Activated CD4-positive, alpha-beta T cell treated with anti-CD3 and anti-CD28 coated beads, Interleukin-2, Interleukin-6, amounts not matched to agents 100 ng/mL and 50 ng/mL, durations not matched to agents 16 hours and 8 hours (primary cell): ENCODE measurements at regions not wholly inside any gene's neighbourhood (a gene's known extent, or its start where the extent isn't known, plus 50 kb on each side); places are given as distances from the start of the nearest gene placed in this dataset.

ENCODE experiments used
- DNase-seq: peaks from one replicate; pipeline ENCODE4 v3.0.0-alpha.2; 2020

DNA sequence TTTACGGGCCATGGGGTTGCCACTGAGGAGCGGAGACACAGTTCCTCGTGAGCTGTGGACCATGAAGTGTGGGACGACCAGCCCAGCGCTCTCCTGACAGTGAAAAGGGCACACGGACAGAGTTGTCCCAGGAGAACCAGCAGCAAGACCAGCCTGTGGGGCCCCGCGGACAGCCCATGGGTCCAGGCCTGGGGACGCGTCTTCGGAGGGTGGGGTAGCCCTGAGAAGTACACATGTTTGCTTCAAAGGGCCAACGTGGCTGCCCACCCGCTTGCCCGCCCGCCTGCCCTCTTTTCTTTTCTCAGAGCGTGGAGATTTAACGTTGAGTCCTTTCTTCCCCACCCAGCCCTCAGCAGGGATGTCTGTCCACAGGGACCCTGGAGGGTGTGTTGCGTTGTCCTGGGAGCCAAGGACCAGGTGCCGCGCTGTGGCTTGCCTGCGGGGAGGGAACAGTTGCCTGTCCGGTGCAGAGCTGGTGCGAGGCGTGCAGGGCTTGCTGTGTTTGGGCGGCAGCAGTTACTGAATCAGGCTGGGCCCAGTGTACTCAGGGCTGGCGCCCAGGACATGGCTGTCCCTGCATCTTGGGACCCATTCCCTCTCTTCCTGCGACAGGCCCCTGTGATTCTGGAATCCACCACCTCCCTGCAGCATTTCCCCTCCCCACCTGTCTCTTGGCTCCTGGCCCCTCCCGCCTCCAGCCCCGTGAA lies 120.1 kb upstream of the HDAC4 start:
- no peak for DNase-seq

DNA sequence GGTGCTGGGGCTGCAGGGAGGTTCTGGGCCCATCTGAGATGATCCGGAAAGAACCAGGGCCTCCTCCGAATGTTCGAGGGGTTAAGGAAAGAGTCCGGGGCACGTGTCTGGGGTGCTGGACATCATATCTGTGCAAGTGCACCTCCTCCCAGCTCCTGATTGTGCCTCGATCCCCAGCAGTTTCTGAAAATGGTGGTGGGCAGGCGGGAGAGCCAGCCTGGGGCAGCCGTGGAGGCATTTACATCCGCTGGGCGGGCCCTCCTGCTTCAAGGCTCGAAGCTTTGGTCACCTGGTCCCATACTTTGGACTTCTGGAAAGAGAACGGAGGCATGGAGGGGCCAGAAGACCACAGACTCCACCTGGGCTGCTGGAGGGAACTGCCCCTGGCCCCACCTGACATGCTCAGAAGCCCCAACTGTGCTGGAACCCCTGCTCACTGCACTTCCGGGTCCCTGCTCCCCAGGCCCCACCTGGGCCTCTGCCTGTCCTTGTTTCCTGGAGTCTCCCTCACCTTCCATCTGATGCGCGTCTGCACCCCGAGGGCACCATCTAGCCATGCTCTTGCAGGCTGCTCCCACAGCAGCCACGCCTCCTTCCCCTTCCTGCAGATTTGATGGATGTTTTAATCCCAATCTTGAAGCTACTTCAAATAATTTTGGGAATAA lies 119.2 kb upstream of the HDAC4 start:
- DNase-seq: no peak

- no peak for DNase-seq
These were observed 118.5 kb upstream of the HDAC4 start for GRCh38 chr2:239519089-239519920.

GRCh38 chr2:239518286-239519088 lies 117.7 kb upstream of the HDAC4 start:
- DNase-seq: no peak

DNA sequence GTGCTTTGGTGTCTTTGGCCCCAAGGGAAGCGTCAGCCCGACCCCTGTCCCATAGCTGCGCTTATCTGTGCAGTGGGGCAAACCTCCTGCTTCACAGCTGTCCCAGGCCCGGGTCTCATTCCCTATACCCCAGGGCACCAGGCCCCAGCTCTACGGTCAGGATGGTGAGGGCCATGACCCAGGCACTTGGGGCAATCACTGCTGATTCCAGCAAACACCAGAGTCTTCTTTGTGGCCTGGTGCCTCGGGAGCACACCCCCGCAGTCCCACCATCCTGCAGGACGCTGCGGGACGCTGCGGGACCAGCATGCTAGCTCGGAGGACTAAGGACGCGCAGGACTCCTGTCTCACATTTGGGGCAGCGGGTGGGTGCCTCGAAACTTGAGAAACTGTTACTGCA lies 116.9 kb upstream of the HDAC4 start:
- DNase-seq: no peak

- DNase-seq: no peak
These were observed 116.1 kb upstream of the HDAC4 start for GRCh38 chr2:239516954-239517305.

- no peak for DNase-seq
These were observed 115.6 kb upstream of the HDAC4 start for GRCh38 chr2:239516286-239516953.

DNA sequence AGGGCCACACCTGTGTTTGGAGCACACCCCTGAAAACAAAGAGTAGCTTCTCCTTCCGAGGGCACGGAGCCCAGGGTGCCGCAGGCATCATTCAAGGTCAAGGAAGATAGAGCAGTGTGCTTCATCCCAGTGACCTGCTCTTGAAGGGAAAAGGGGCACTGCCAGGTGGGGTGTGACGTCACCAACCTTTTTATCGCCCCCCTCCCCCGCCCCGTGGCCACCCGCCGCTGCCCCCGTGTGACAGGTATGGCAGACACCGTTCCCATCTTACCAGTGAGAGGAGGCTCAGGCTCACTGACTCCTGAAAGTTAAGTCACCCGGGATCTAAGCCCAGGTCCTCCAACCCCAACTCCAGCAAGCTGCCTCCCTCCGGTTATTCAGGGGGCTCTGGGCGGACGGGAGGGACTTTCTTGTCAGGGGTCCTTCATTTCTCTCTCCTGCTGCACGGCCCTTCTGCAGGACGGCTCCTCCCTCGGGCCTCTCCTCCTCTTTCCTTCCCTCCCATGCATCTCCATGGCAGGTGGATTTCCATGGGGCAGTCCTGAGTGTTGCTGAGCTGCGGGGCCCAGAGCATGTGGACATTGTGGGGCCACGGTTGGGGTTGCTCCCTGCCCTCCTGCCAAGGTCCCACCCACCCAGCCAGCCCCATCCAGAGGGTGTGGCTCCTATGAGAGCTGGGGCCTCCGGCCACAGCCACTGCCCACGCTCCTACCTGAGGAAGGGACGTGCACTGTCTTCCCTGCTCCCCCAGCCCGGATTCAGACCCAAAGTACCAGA lies 114.1 kb upstream of the HDAC4 start:
- DNase-seq: no peak

DNA sequence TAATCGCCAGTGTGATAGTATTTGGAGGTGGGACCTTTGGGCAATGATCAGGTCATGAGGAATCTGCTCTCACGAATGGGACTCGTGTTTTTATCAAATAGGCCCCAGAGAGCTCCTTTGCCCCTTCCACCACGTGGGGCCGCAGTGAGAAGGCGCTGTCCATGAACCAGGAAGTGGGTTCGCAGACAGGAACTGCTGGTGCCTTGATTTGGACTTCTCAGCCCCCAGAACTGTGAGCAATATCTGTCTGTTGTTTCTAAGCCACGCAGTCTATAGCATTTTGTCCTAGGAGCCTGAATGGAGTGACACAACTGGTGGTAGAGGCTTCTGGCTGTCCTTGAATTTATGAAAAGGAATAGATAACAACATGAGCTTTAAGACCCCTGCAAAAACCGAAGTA lies 111.2 kb upstream of the HDAC4 start:
- DNase-seq: no peak

DNA sequence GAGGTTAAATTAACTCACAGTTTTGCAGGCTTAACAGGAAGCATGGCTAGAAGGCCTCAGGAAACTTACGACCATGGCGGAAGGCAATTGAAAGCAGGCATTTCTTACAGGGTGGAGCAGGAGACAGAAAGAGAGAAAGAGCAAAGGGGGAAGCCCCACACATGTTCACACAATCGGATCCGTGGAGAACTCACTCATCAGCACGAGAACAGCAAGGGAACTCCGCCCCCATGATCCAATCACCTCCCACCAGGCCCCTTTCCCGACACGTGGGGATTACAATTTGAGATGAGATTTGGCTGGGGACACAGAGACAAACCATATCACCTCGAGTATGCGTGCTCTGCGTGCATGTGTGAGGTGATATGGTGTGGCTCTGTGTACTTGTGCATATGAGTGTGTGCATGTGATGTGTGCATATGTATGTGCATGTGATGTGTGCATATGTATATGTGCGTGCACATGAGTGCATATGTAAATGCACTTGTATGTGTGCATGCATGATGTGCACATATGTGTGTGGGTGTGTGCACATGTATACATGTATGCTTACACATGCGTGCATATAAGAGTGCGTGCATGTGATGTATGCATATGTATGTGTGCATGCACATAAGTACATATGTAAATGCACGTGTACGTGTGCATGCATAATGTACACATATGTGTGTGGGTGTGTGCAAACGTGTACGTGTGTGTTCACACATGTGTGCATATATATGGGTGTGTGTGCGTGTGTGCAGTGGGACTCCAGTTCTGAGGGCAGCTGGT lies 108.7 kb upstream of the HDAC4 start:
- DNase-seq: no peak

- DNase-seq: no peak
These were observed 107.4 kb upstream of the HDAC4 start for GRCh38 chr2:239508261-239508660.

DNA sequence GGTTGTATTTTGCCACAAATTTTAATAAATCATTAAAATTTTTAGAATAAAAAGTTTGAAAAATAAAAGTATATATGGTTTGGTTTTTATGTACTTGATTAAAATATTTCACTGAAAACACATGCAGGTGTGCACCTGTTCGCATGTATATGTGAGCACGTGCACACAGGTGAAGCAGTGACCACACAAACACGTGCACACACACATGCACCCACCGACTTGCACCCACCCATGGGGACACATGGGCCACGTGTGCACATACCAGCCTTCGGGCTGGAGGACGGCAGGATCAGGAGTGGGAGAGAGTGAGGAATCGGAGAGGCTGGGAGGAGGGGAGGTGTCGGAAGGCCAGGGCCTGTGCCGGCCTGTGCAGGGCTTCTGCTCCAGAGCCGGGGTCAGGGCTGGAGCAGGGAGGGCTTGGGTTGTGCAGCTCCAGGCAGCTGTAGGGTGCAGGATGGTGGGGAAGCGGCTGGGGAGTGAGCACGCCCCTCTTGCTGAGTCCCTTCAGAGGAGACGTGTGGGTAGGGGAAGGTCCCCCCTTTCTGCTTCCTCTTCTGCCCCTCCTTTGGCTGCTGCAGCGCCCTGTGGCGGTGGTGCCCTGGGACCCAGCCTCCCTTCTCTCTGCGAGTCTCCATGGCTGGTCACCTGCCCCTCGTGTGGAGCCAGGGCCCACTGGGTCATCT lies 106.9 kb upstream of the HDAC4 start:
- no peak for DNase-seq

DNA sequence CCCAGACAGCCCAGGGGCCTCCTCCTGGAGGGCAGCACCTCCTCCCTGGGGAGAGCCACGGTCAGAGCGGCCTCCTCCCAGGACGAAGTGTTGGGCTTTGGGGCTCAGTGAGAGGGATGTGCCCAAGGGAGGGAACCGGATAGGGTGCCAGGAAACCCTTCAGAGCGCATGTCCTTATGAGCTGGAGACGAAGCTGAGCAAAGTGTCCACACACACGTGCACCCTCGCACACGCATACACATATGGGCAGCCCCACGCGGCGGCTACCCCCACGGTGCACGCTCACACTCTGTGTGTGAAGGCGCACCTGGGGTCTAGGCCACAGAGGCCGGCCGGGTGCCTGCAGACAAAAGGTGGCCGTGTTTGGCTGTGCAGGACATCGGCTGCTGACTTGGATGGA lies 106.1 kb upstream of the HDAC4 start:
- no peak for DNase-seq

GRCh38 chr2:239506101-239506857 lies 105.5 kb upstream of the HDAC4 start:
- DNase-seq: no peak

GRCh38 chr2:239504643-239505235 lies 103.9 kb upstream of the HDAC4 start:
- no peak for DNase-seq

GRCh38 chr2:239502430-239503186 lies 101.8 kb upstream of the HDAC4 start:
- no peak for DNase-seq

DNA sequence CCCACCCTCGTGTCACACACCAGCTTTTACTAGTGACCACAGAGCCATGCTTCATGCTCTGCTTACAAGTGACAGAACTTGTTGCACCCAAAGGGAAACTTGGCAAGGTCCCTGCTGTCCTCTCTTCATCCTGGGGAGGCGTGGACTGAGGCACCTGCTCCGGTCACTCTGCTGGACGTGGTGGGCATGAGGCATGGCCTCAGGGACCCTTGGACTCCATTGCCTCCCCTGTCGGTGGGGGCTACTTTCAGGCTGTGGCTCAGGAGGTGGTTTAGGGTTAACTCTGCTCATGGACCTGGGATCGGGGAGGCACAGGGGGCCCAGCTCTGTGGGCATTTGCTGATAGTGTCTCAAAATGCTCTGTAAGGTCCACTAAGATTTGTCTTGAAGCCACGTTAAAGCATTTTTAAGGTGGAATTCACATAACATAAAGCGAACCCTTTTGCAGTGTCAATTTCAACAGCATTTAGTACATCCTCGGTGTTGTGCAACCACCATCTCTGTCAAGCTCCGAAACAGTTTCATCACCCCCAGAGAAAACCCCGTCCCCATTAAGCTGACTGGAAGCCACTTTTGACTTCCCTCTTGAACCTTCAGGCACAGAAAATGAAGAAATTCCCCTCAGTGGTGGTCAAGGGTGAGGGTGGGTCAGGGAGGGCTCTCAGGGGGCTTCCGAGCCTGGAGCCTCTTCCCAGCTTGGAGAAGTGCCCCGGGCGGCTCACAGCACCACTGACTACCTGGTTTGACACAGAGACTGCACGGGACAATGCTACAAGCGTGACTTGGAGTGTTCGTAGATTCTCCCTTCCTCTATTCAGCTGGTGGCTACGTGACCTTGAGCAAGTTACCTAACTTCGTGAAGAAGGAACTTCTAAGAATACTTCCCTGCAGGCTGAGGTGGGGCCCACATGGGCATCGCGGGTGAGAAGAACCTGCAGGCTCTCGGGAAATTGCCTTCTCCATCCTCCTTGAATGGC lies 100.0 kb upstream of the HDAC4 start:
- no peak for DNase-seq
